CD14-positive monocyte (primary cell): ENCODE measurements at regions not wholly inside any gene's neighbourhood (a gene's known extent, or its start where the extent isn't known, plus 50 kb on each side); places are given as distances from the start of the nearest gene placed in this dataset.
"Not testable (repeated sequence)": the region's sequence is repeated elsewhere in the genome, so short reads cannot be mapped to it uniquely, and the experiment has no call there.

ENCODE experiments used
- DNase-seq, 3 donors: peaks; one replicate each; pipeline ENCODE4 v3.0.0-alpha.2; 2011 to 2022
- H2AFZ ChIP-seq: 2 replicates; pipeline ENCODE4 v1.6.0; 2012; ENCODE audit warnings: mild to moderate bottlenecking, low read depth, low read length, inconsistent platforms; ENCODE audit not compliant: insufficient read depth, poor library complexity, severe bottlenecking
- H3K27ac ChIP-seq, 2 donors: 1 replicate in 1 of 2; 2 replicates in 1 of 2; pipeline ENCODE4 v1.5.1; 2012 to 2013; ENCODE audit warnings: low read length in 2 of 2, control low read depth in 1 of 2, inconsistent platforms in 1 of 2, low read depth in 1 of 2, mild to moderate bottlenecking in 1 of 2
- H3K27me3 ChIP-seq, 2 donors: one replicate each; pipeline versions ENCODE4 v1.6.0 to v1.6.1; 2011 to 2013; ENCODE audit warnings: low read length in 2 of 2; ENCODE audit not compliant: control insufficient read depth in 2 of 2, insufficient read depth in 2 of 2
- H3K36me3 ChIP-seq, 2 donors: replicated peaks in 1 of 2; 1 replicate in 1 of 2; 2 replicates in 1 of 2; pipeline versions ENCODE4 v1.5.1 to v1.6.1; 2012 to 2013; ENCODE audit warnings: low read length in 2 of 2, control low read depth in 1 of 2, inconsistent platforms in 1 of 2, mild to moderate bottlenecking in 1 of 2; ENCODE audit not compliant: insufficient read depth in 2 of 2, control insufficient read depth in 1 of 2
- H3K4me1 ChIP-seq, 2 donors: 1 replicate in 1 of 2; 2 replicates in 1 of 2; pipeline versions ENCODE4 v1.5.1 to v1.6.1; 2012 to 2013; ENCODE audit warnings: low read length in 2 of 2, control low read depth in 1 of 2, inconsistent platforms in 1 of 2, mild to moderate bottlenecking in 1 of 2, moderate library complexity in 1 of 2; ENCODE audit not compliant: insufficient read depth in 2 of 2, control insufficient read depth in 1 of 2
- H3K4me2 ChIP-seq: replicated peaks from 2 replicates; pipeline ENCODE3; 2012; ENCODE audit warnings: low read length, moderate library complexity, mild to moderate bottlenecking; ENCODE audit not compliant: poor library complexity, severe bottlenecking; ENCODE audit errors: extremely low read depth
- H3K4me3 ChIP-seq, 3 experiments: fragments of 200-600 bp in 1 of 3; sonication (generic) in 1 of 3; replicated peaks in 1 of 3; 1 replicate in 2 of 3; 2 replicates in 1 of 3; pipeline ENCODE4 v1.5.1; 2011 to 2013; ENCODE audit warnings: low read length in 3 of 3, mild to moderate bottlenecking in 3 of 3, control low read depth in 2 of 3, low read depth in 2 of 3, inconsistent platforms in 1 of 3, moderate library complexity in 1 of 3
- H3K79me2 ChIP-seq: 2 replicates; pipeline ENCODE4 v1.6.0; 2012; ENCODE audit warnings: mild to moderate bottlenecking, control low read depth, inconsistent platforms, low read length, moderate library complexity; ENCODE audit not compliant: insufficient read depth
- H3K9ac ChIP-seq: 2 replicates; pipeline ENCODE4 v1.6.0; 2017; ENCODE audit warnings: low read length, mild to moderate bottlenecking; ENCODE audit not compliant: insufficient read depth, poor library complexity, severe bottlenecking
- H3K9me3 ChIP-seq, 2 donors: replicated peaks in 1 of 2; 1 replicate in 1 of 2; 2 replicates in 1 of 2; pipeline versions ENCODE4 v1.5.1 to v1.6.1; 2012 to 2013; ENCODE audit warnings: low read length in 2 of 2, control low read depth in 1 of 2; ENCODE audit not compliant: control insufficient read depth in 1 of 2, insufficient read depth in 1 of 2
- H4K20me1 ChIP-seq: 2 replicates; pipeline ENCODE4 v1.6.0; 2012; ENCODE audit warnings: mild to moderate bottlenecking, low read length, control low read depth, moderate library complexity; ENCODE audit not compliant: insufficient read depth
- H3K27ac Mint-ChIP-seq, 7 donors: one replicate each; pipeline ENCODE4 v1.8.0; 2020; ENCODE audit warnings: mild to moderate bottlenecking in 7 of 7, mixed read lengths in 7 of 7, moderate library complexity in 6 of 7, inconsistent platforms in 2 of 7
- H3K27me3 Mint-ChIP-seq, 3 donors: one replicate each; pipeline ENCODE4 v1.8.0; 2021 to 2022; ENCODE audit warnings: low read depth in 3 of 3, mild to moderate bottlenecking in 3 of 3, mixed read lengths in 3 of 3, moderate library complexity in 3 of 3, inconsistent platforms in 1 of 3
- H3K36me3 Mint-ChIP-seq, 2 donors: one replicate each; pipeline ENCODE4 v1.8.0; 2020; ENCODE audit warnings: mixed read lengths in 2 of 2, inconsistent platforms in 1 of 2, mild to moderate bottlenecking in 1 of 2
- H3K4me1 Mint-ChIP-seq: one replicate; pipeline ENCODE4 v1.8.0; 2020; ENCODE audit warnings: mild to moderate bottlenecking, mixed read lengths
- H3K4me3 Mint-ChIP-seq, 2 donors: one replicate each; pipeline ENCODE4 v1.8.0; 2020; ENCODE audit warnings: mild to moderate bottlenecking in 2 of 2, mixed read lengths in 2 of 2, moderate library complexity in 1 of 2
- H3K9me3 Mint-ChIP-seq, 7 donors: one replicate each; pipeline ENCODE4 v1.8.0; 2020 to 2022; ENCODE audit warnings: mixed read lengths in 7 of 7, mild to moderate bottlenecking in 6 of 7, moderate library complexity in 6 of 7, inconsistent platforms in 2 of 7
- CTCF ChIP-seq: fragments of 200-600 bp; IDR thresholded peaks from one replicate; pipeline ENCODE4 v1.8.0; 2022; ENCODE audit warnings: antibody characterized with exemption, mild to moderate bottlenecking
- WGBS: methylation state at CpG from one replicate; pipeline ENCODE4 v1.1.5; 2013; ENCODE audit warnings: missing lambda C conversion rate; ENCODE audit not compliant: insufficient coverage; 5-methylcytosine and 5-hydroxymethylcytosine counted together
- intact Hi-C, 2 donors: fragments of 100-400 bp; cut with micrococcal nuclease; formaldehyde crosslinking; loops; one replicate each; pipeline versions ENCODE4 v1.15.0 to v1.15.1; 2023

GRCh38 chr7:136116186-136116585, 139.0 kb upstream of the MTPN start:
- Histone ChIP-seq H4K20me1 (no peaks in the 10 kb centered on the region), H2AFZ (no peak overlapping the region), H3K36me3 (no peaks in the 10 kb centered on the region), H3K27ac (no peak overlapping the region), H3K9me3 (no peaks in the 10 kb centered on the region), H3K27me3 (no peaks in the 10 kb centered on the region), H3K4me2 (no peak overlapping the region), H3K4me3 (no peak overlapping the region), H3K4me1 (no peaks in the 10 kb centered on the region), H3K9ac (no peak overlapping the region), H3K79me2 (no peaks in the 10 kb centered on the region)
- no peak for TF ChIP-seq CTCF
- no peaks in the 10 kb centered on the region for H3K36me3 Mint-ChIP-seq
- H3K9me3 Mint-ChIP-seq, result peaks cover 0 to 2% (median 0%) of the 10 kb centered on the region in 7 donors
- no peak overlapping the region for H3K4me3 Mint-ChIP-seq
- no peak for DNase-seq
- 87% methylated on average over 11 of the region's 11 CpGs for WGBS
- H3K27ac Mint-ChIP-seq, result no peak overlapping the region
- intact Hi-C loops, result no loop called here
- H3K27me3 Mint-ChIP-seq, result peaks cover 0 to 4% (median 0%) of the 10 kb centered on the region in 3 donors
- no peaks in the 10 kb centered on the region for H3K4me1 Mint-ChIP-seq

DNA sequence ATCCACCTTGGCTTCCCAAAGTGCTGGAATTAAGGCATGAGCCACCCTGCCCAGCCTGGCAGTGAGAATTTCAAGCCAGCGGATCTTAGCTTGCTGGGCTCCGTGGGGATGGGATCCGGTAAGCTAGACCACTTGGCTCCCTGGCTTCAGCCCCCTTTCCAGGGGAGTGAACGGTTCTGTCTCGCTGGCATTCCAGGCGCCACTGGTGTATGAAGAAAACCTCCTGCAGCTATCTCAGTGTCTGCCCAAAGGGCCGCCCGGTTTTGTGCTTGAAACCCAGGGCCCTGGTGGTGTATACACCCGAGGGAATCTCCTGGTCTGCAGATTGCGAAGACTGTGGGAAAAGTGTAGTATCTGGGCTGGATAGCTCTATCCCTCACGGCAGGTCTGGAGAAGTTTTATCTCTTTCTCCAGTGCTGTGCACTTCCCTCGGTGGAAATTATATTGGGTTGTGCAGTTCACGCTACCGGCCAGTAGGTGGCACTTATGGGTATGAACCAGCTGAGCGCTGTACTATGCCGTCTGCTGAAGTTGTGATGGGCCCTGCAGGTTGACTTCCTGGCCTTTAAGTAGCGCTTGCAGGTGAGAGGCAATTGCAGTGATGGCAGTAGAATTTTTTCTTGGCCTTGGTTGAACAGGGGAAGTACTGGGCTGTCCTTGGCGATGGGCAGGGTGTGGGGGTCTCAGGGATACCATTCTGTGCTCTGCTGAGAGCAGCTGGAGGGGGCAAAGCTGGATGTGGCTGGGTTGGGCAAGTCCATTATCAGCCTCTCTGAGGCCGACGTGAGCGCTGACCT, 138.0 kb upstream of the MTPN start:
- Histone ChIP-seq H3K79me2 (no peaks in the 10 kb centered on the region), H3K4me2 (no peak overlapping the region), H3K4me1 (no peaks in the 10 kb centered on the region), H3K27ac (no peak overlapping the region), H3K27me3 (no peaks in the 10 kb centered on the region), H3K9ac (no peak overlapping the region), H3K4me3 (no peak overlapping the region), H3K36me3 (no peaks in the 10 kb centered on the region), H3K9me3 (no peaks in the 10 kb centered on the region), H4K20me1 (no peaks in the 10 kb centered on the region), H2AFZ (no peak overlapping the region)
- Mint-ChIP-seq H3K27me3 (peaks cover 0 to 4% (median 0%) of the 10 kb centered on the region in 3 donors), H3K4me3 (no peak overlapping the region), H3K4me1 (no peaks in the 10 kb centered on the region), H3K9me3 (peaks cover 0 to 2% (median 0%) of the 10 kb centered on the region in 7 donors), H3K36me3 (no peaks in the 10 kb centered on the region), H3K27ac (no peak overlapping the region)
- TF ChIP-seq CTCF, result peak; percentile 71
- 51% methylated on average over 20 of the region's 21 CpGs for WGBS
- DNase-seq, result no peak
- intact Hi-C loops, result no loop called here

- H3K4me2 ChIP-seq, H3K27ac Mint-ChIP-seq, H3K27me3 ChIP-seq, intact Hi-C loops, H3K4me1 ChIP-seq, H3K9me3 ChIP-seq, H3K9me3 Mint-ChIP-seq, H3K9ac ChIP-seq, H4K20me1 ChIP-seq, H3K4me1 Mint-ChIP-seq, H3K27me3 Mint-ChIP-seq, H3K36me3 ChIP-seq, DNase-seq, H3K36me3 Mint-ChIP-seq, H3K79me2 ChIP-seq, H2AFZ ChIP-seq, H3K27ac ChIP-seq, H3K4me3 Mint-ChIP-seq, H3K4me3 ChIP-seq: not testable (repeated sequence)
- 73% methylated on average over 6 of the region's 6 CpGs for WGBS
Observed at GRCh38 chr7:136114467-136114866, 137.3 kb upstream of the MTPN start.
